Activated naive CD4-positive, alpha-beta T cell treated with anti-CD3 and anti-CD28 coated beads for 36 hours (primary cell): ENCODE measurements at regions not wholly inside any gene's neighbourhood (a gene's known extent, or its start where the extent isn't known, plus 50 kb on each side); places are given as distances from the start of the nearest gene placed in this dataset.

Experiments
- CTCF ChIA-PET: fragments of 350-600 bp; sonication (Branson Sonifier 250); formaldehyde crosslinking; loops from one replicate; lab custom pipeline; 2021; ENCODE audit warnings: antibody characterized with exemption; lab: Charles Lee
- DNase-seq: peaks from one replicate; pipeline ENCODE4 v3.0.0-alpha.2; 2020
- H3K27ac Mint-ChIP-seq: one replicate; pipeline ENCODE4 v1.8.0; 2021; ENCODE audit warnings: mild to moderate bottlenecking, mixed read lengths
- H3K27me3 Mint-ChIP-seq: one replicate; pipeline ENCODE4 v1.8.0; 2021; ENCODE audit warnings: low read depth, mixed read lengths
- H3K36me3 Mint-ChIP-seq: one replicate; pipeline ENCODE4 v1.8.0; 2021; ENCODE audit warnings: low read depth, mixed read lengths
- H3K4me1 Mint-ChIP-seq: one replicate; pipeline ENCODE4 v1.8.0; 2021; ENCODE audit warnings: low read depth, mixed read lengths
- H3K4me3 Mint-ChIP-seq: one replicate; pipeline ENCODE4 v1.8.0; 2021; ENCODE audit warnings: mild to moderate bottlenecking, moderate library complexity, mixed read lengths
- H3K9me3 Mint-ChIP-seq: one replicate; pipeline ENCODE4 v1.8.0; 2021; ENCODE audit warnings: mixed read lengths
- intact Hi-C: fragments of 100-400 bp; cut with micrococcal nuclease; formaldehyde crosslinking; loops from one replicate; pipeline ENCODE4 v1.15.1; 2023

- Mint-ChIP-seq H3K27ac (no peak overlapping the region), H3K9me3 (no peaks in the 10 kb centered on the region), H3K36me3 (no peaks in the 10 kb centered on the region), H3K4me1 (no peaks in the 10 kb centered on the region), H3K27me3 (no peaks in the 10 kb centered on the region), H3K4me3 (no peak overlapping the region)
- intact Hi-C loops: no loop called here
- CTCF ChIA-PET: interaction anchor here (0.6 kb wide), 1 partner anchor 357 kb away, joined by 3 read pairs; no protein-coding TSS in a partner anchor
- no peak for DNase-seq
Measured at GRCh38 chr2:185891403-185891802, 152.8 kb downstream of the FSIP2 start.

- CTCF ChIA-PET: no interaction called here
- Mint-ChIP-seq H3K4me1 (no peaks in the 10 kb centered on the region), H3K36me3 (no peaks in the 10 kb centered on the region), H3K9me3 (no peaks in the 10 kb centered on the region), H3K27me3 (no peaks in the 10 kb centered on the region), H3K27ac (no peak overlapping the region), H3K4me3 (no peak overlapping the region)
- DNase-seq: no peak
- intact Hi-C loops: no loop called here
Measured at GRCh38 chr2:185891804-185892411, 153.3 kb downstream of the FSIP2 start.

GRCh38 chr2:185892484-185892883 is 153.9 kb downstream of the FSIP2 start:
- DNase-seq: no peak
- intact Hi-C loops: no loop called here
- Mint-ChIP-seq H3K4me1 (no peaks in the 10 kb centered on the region), H3K9me3 (no peaks in the 10 kb centered on the region), H3K4me3 (no peak overlapping the region), H3K36me3 (no peaks in the 10 kb centered on the region), H3K27me3 (no peaks in the 10 kb centered on the region), H3K27ac (no peak overlapping the region)
- CTCF ChIA-PET: no interaction called here

- H3K4me1 Mint-ChIP-seq: no peaks in the 10 kb centered on the region
- H3K27ac Mint-ChIP-seq: no peak overlapping the region
- CTCF ChIA-PET: no interaction called here
- no peak for DNase-seq
- H3K27me3 Mint-ChIP-seq: no peaks in the 10 kb centered on the region
- H3K36me3 Mint-ChIP-seq: no peaks in the 10 kb centered on the region
- H3K9me3 Mint-ChIP-seq: no peaks in the 10 kb centered on the region
- H3K4me3 Mint-ChIP-seq: no peak overlapping the region
- intact Hi-C loops: no loop called here
Measured at GRCh38 chr2:185894223-185894622, 155.6 kb downstream of the FSIP2 start.

- intact Hi-C loops: no loop called here
- Mint-ChIP-seq H3K9me3 (no peaks in the 10 kb centered on the region), H3K4me1 (no peaks in the 10 kb centered on the region), H3K4me3 (no peak overlapping the region), H3K27me3 (no peaks in the 10 kb centered on the region), H3K27ac (no peak overlapping the region), H3K36me3 (no peaks in the 10 kb centered on the region)
- no peak for DNase-seq
- CTCF ChIA-PET: no interaction called here
Measured at GRCh38 chr2:185895828-185896693, 157.5 kb downstream of the FSIP2 start.

GRCh38 chr2:185899366-185899765 is 160.8 kb downstream of the FSIP2 start:
- Mint-ChIP-seq H3K27me3 (no peaks in the 10 kb centered on the region), H3K9me3 (no peaks in the 10 kb centered on the region), H3K4me3 (no peak overlapping the region), H3K27ac (no peak overlapping the region), H3K36me3 (no peaks in the 10 kb centered on the region), H3K4me1 (no peaks in the 10 kb centered on the region)
- intact Hi-C loops: no loop called here
- CTCF ChIA-PET: no interaction called here
- DNase-seq: no peak

- no peaks in the 10 kb centered on the region for H3K4me1 Mint-ChIP-seq
- no peak overlapping the region for H3K4me3 Mint-ChIP-seq
- CTCF ChIA-PET: no interaction called here
Measured at GRCh38 chr2:185919155-185919554, 180.6 kb downstream of the FSIP2 start.

GRCh38 chr2:185921048-185921756 is 182.6 kb downstream of the FSIP2 start:
- H3K27me3 Mint-ChIP-seq: no peaks in the 10 kb centered on the region
- no peaks in the 10 kb centered on the region for H3K4me1 Mint-ChIP-seq
- no peaks in the 10 kb centered on the region for H3K9me3 Mint-ChIP-seq
- intact Hi-C loops: no loop called here
- no peak for DNase-seq
- no peaks in the 10 kb centered on the region for H3K36me3 Mint-ChIP-seq
- H3K4me3 Mint-ChIP-seq: no peak overlapping the region
- no peak overlapping the region for H3K27ac Mint-ChIP-seq
- CTCF ChIA-PET: no interaction called here

More at GRCh38 chr2:185919155-185919554, 180.6 kb downstream of the FSIP2 start:
- no peak for DNase-seq
- Mint-ChIP-seq H3K9me3 (no peaks in the 10 kb centered on the region), H3K27ac (no peak overlapping the region), H3K27me3 (no peaks in the 10 kb centered on the region), H3K36me3 (no peaks in the 10 kb centered on the region)
- intact Hi-C loops: no loop called here

GRCh38 chr2:185934232-185934631 is 195.6 kb downstream of the FSIP2 start:
- H3K27me3 Mint-ChIP-seq: no peaks in the 10 kb centered on the region
- no peak overlapping the region for H3K27ac Mint-ChIP-seq
- CTCF ChIA-PET: no interaction called here
- intact Hi-C loops: no loop called here
- DNase-seq: no peak
- no peaks in the 10 kb centered on the region for H3K9me3 Mint-ChIP-seq
- H3K36me3 Mint-ChIP-seq: no peaks in the 10 kb centered on the region
- H3K4me1 Mint-ChIP-seq: no peaks in the 10 kb centered on the region
- H3K4me3 Mint-ChIP-seq: no peak overlapping the region

- DNase-seq: no peak
Measured at GRCh38 chr2:185939858-185940257, 201.3 kb downstream of the FSIP2 start.

GRCh38 chr2:185942855-185943254 is 204.3 kb downstream of the FSIP2 start:
- peaks cover 15% of the 10 kb centered on the region for H3K36me3 Mint-ChIP-seq
- intact Hi-C loops: no loop called here

More at GRCh38 chr2:185939858-185940257, 201.3 kb downstream of the FSIP2 start:
- Mint-ChIP-seq H3K27me3 (no peaks in the 10 kb centered on the region), H3K4me1 (no peaks in the 10 kb centered on the region), H3K27ac (no peak overlapping the region), H3K36me3 (peaks cover 13% of the 10 kb centered on the region), H3K4me3 (no peak overlapping the region), H3K9me3 (peaks cover 12% of the 10 kb centered on the region)
- CTCF ChIA-PET: no interaction called here
- intact Hi-C loops: no loop called here

GRCh38 chr2:185947722-185948121 is 209.1 kb downstream of the FSIP2 start:
- Mint-ChIP-seq H3K4me3 (no peak overlapping the region), H3K36me3 (peaks cover 13% of the 10 kb centered on the region), H3K27ac (no peak overlapping the region), H3K9me3 (peaks cover 9% of the 10 kb centered on the region), H3K4me1 (no peaks in the 10 kb centered on the region), H3K27me3 (no peaks in the 10 kb centered on the region)
- DNase-seq: no peak
- intact Hi-C loops: no loop called here
- CTCF ChIA-PET: no interaction called here

More at GRCh38 chr2:185942855-185943254, 204.3 kb downstream of the FSIP2 start:
- Mint-ChIP-seq H3K9me3 (peaks cover 13% of the 10 kb centered on the region), H3K4me1 (no peaks in the 10 kb centered on the region), H3K4me3 (no peak overlapping the region), H3K27ac (no peak overlapping the region), H3K27me3 (no peaks in the 10 kb centered on the region)
- DNase-seq: no peak
- CTCF ChIA-PET: interaction anchor here (0.5 kb wide), 1 partner anchor 703 kb away, joined by 3 read pairs; no protein-coding TSS in a partner anchor
